ENCODE measurements at regions not wholly inside any gene's neighbourhood (a gene's known extent, or its start where the extent isn't known, plus 50 kb on each side); places are given as distances from the start of the nearest gene placed in this dataset.
"Not testable (repeated sequence)": the region's sequence is repeated elsewhere in the genome, so short reads cannot be mapped to it uniquely, and the experiment has no call there.

DNA sequence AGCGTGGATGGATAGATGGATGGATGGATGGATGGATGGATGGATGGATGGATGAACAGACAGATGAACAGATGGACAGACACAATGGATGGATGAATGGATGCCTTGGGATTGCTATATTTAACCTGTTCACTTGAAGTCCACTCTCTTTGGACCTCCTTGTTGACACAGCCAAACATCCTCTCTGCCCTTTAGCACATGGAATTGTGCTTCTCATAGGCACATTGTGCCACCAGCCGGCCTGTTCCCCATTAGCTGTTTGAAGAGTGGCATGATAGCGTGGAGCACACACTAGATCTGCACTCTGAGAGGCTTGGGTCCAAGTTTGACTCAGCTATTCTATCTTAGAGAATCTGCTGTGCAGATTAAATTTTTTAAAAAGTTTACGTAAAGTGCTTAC, 56.9 kb upstream of the GSC start:
- no peak for DNase-seq

DNA sequence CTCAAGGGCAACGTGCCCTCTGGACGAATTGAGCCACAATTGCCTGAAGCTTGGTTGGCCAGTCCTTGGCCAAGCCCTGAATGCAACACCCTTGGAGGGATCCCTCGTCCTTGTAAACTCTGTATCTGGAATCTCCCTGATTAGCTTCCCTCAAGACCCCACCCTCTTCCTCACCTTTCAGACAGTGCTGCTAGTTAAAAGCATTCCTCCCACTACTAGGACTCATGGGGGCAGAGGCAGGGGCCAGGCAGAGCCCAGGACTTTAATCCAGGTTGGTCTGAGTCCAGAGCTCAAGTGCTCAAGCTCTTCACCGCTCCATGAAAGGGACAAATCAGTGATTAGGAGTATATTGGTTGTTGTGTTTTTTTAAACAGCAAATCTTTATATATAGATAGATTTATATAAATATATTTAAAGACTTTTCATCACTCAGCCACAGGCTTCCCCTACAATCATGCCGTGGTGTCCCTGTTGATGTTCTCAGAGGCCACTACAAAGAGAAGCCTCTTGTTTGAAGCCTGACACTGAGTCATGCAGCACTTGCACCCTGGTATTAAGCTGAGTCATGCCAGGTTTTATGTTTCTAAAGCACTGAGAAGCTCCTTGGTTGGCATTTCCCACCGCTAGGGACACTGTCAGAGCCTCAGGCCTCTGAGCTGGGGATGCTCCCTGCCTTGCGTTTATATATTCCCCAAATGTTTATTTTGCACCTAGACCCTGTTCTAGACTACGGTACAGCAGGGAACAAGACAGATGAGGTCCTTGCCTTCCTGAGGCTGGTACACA, 53.8 kb upstream of the GSC start:
- no peak for DNase-seq

DNA sequence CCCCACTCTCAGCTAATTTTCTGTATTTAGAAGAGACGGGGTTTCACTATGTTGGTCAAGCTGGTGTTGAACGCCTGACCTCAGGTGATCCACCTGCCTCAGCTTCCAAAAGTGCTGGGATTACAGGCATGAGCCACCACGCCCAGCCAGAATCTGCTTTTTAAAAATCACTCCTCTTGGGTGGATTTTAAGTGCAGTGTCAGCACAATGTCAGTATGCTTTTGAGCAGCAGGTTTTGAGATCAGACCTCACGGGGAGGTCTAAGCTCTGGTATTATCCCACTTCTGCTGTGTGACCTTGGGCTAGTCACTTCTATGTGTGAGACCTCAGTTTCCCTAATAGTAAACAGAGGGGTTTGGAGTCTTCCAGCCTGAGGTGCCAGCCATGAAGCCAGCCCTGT, 51.8 kb upstream of the GSC start:
- DNase-seq, result no peak

DNA sequence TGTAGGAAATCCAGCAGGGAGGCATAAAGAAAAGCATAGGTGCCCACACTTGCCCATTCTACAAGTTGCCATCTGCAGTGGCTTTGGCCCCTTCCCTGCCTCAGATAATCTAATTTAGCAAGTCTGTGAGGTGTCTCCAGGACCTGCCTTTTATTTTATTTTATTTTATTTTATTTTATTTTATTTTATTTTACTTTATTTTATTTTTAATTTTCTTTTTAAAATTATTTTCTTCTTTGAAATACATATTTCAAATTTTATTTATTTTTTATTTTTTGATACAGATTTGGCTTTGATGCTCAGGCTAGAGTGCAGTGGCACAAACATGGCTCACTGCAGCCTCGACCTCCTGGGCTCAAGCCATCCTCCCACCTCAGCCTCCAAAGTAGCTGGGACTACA, 51.0 kb upstream of the GSC start:
- DNase-seq, result not testable (repeated sequence)
